Activated CD8-positive, alpha-beta memory T cell treated with anti-CD3 and anti-CD28 coated beads for 36 hours (primary cell): ENCODE measurements at regions not wholly inside any gene's neighbourhood (a gene's known extent, or its start where the extent isn't known, plus 50 kb on each side); places are given as distances from the start of the nearest gene placed in this dataset.

ENCODE experiments used
- CTCF ChIA-PET: fragments of 350-600 bp; sonication (Branson Sonifier 250); formaldehyde crosslinking; loops from one replicate; lab custom pipeline; 2021; ENCODE audit warnings: antibody characterized with exemption; lab: Charles Lee
- POLR2A ChIA-PET: fragments of 350-600 bp; sonication (Branson Sonifier 250); formaldehyde crosslinking; loops from one replicate; lab custom pipeline; 2021; ENCODE audit warnings: antibody characterized with exemption; lab: Charles Lee

GRCh38 chr4:81776794-81777193 lies 305.1 kb upstream of the RASGEF1B start:
- POLR2A ChIA-PET = no interaction called here
- CTCF ChIA-PET = no interaction called here

GRCh38 chr4:81773557-81773956 lies 301.9 kb upstream of the RASGEF1B start:
- CTCF ChIA-PET = no interaction called here
- POLR2A ChIA-PET = no interaction called here

- ChIA-PET CTCF (no interaction called here), POLR2A (no interaction called here)
These were observed 300.0 kb upstream of the RASGEF1B start for GRCh38 chr4:81771721-81772120.

- ChIA-PET CTCF (no interaction called here), POLR2A (no interaction called here)
These were observed 297.5 kb upstream of the RASGEF1B start for GRCh38 chr4:81769244-81769643.

- ChIA-PET POLR2A (no interaction called here), CTCF (interaction anchor here (0.7 kb wide), 1 partner anchor 282 kb away, joined by 3 read pairs; no protein-coding TSS in a partner anchor)
These were observed 287.0 kb upstream of the RASGEF1B start for GRCh38 chr4:81758574-81759264.

GRCh38 chr4:81757691-81758090 lies 286.0 kb upstream of the RASGEF1B start:
- ChIA-PET CTCF (interaction anchor here (0.7 kb wide), 1 partner anchor 283 kb away, joined by 3 read pairs; no protein-coding TSS in a partner anchor), POLR2A (no interaction called here)

- ChIA-PET CTCF (no interaction called here), POLR2A (no interaction called here)
These were observed 285.3 kb upstream of the RASGEF1B start for GRCh38 chr4:81756973-81757372.

GRCh38 chr4:81756042-81756441 lies 284.3 kb upstream of the RASGEF1B start:
- ChIA-PET CTCF (no interaction called here), POLR2A (no interaction called here)

GRCh38 chr4:81754169-81754568 lies 282.5 kb upstream of the RASGEF1B start:
- POLR2A ChIA-PET = no interaction called here
- CTCF ChIA-PET = no interaction called here

GRCh38 chr4:81751531-81752289 lies 280.0 kb upstream of the RASGEF1B start:
- ChIA-PET CTCF (no interaction called here), POLR2A (no interaction called here)

- CTCF ChIA-PET = no interaction called here
These were observed 275.7 kb upstream of the RASGEF1B start for GRCh38 chr4:81747242-81747930.

GRCh38 chr4:81746773-81747172 lies 275.1 kb upstream of the RASGEF1B start:
- ChIA-PET CTCF (no interaction called here), POLR2A (no interaction called here)

More at GRCh38 chr4:81747242-81747930, 275.7 kb upstream of the RASGEF1B start:
- POLR2A ChIA-PET = no interaction called here

- POLR2A ChIA-PET = no interaction called here
These were observed 274.4 kb upstream of the RASGEF1B start for GRCh38 chr4:81746071-81746470.

GRCh38 chr4:81745050-81745449 lies 273.3 kb upstream of the RASGEF1B start:
- POLR2A ChIA-PET = no interaction called here
- CTCF ChIA-PET = no interaction called here

More at GRCh38 chr4:81746071-81746470, 274.4 kb upstream of the RASGEF1B start:
- CTCF ChIA-PET = no interaction called here

GRCh38 chr4:81743731-81744435 lies 272.2 kb upstream of the RASGEF1B start:
- POLR2A ChIA-PET = no interaction called here
- CTCF ChIA-PET = no interaction called here

- CTCF ChIA-PET = no interaction called here
- POLR2A ChIA-PET = no interaction called here
These were observed 268.8 kb upstream of the RASGEF1B start for GRCh38 chr4:81740487-81740886.

- POLR2A ChIA-PET = no interaction called here
These were observed 267.2 kb upstream of the RASGEF1B start for GRCh38 chr4:81738891-81739290.

GRCh38 chr4:81737865-81738559 lies 266.3 kb upstream of the RASGEF1B start:
- ChIA-PET CTCF (no interaction called here), POLR2A (no interaction called here)

More at GRCh38 chr4:81738891-81739290, 267.2 kb upstream of the RASGEF1B start:
- CTCF ChIA-PET = no interaction called here

- POLR2A ChIA-PET = no interaction called here
These were observed 264.6 kb upstream of the RASGEF1B start for GRCh38 chr4:81736324-81736723.

More at GRCh38 chr4:81736324-81736723, 264.6 kb upstream of the RASGEF1B start:
- CTCF ChIA-PET = no interaction called here
